Lower leg skin (tissue), 3 donors: ENCODE measurements at regions not wholly inside any gene's neighbourhood (a gene's known extent, or its start where the extent isn't known, plus 50 kb on each side); places are given as distances from the start of the nearest gene placed in this dataset.

Experiments
- CTCF ChIP-seq, 3 donors: fragments of 450-650 bp; IDR thresholded peaks; one replicate each; pipeline ENCODE4 v1.5.1; 2016; ENCODE audit warnings: antibody characterized with exemption in 3 of 3, mild to moderate bottlenecking in 3 of 3, moderate library complexity in 2 of 3
- POLR2A ChIP-seq, 2 donors: fragments of 450-650 bp; IDR thresholded peaks; one replicate each; pipeline ENCODE4 v1.6.1; 2016 to 2017; ENCODE audit warnings: antibody characterized with exemption in 2 of 2, mild to moderate bottlenecking in 1 of 2, moderate library complexity in 1 of 2

DNA sequence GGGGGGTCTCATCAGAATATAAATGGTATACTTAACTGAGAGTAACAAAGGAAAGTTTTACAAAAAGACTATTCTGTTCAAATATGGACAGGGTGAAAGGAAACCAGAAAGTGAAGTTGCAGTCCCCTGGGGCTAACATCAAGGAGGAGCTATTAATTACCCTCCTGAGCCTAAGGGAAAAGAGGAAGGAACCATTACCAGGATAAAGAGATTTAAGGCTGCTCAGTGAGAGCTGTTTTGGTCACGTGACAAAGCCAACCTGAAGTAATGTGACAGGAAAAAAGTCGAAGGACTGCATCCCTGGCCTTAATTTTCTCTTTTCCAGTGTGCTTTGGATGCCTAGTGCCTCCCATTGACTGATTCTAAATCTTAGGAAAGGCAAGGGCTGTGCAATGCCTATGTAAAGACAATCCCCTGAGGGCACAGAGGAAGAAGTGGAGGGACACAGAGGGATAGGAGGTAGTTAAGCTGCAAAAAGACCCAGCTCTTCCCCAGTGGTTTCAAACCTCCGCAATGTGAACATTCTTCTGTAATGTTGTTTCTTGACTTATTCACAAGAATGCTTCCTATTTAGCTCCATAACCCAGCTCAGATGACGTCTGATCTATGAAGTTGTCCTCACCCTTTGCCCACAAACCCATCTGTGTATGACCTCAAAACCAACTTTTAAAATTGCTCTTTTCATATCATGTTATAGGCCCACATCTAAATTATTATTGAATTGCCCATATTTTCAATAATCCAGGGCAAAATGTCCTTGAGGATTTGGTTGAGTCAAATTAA lies 187.7 kb upstream of the DCN start:
- TF ChIP-seq CTCF (IDR thresholded peaks at IDR 0.05) (no peak), POLR2A (IDR thresholded peaks at IDR 0.05) (no peak)
